GM19023 (cell line): ENCODE measurements at regions not wholly inside any gene's neighbourhood (a gene's known extent, or its start where the extent isn't known, plus 50 kb on each side); places are given as distances from the start of the nearest gene placed in this dataset.
"Not testable (repeated sequence)": the region's sequence is repeated elsewhere in the genome, so short reads cannot be mapped to it uniquely, and the experiment has no call there.

Experiments
- ATAC-seq: cut with Tn5 transposase; IDR thresholded peaks from one replicate; pipeline ENCODE4 v1.9.1; 2021; ENCODE audit warnings: mild to moderate bottlenecking, moderate library complexity; ENCODE audit not compliant: unreplicated experiment

DNA sequence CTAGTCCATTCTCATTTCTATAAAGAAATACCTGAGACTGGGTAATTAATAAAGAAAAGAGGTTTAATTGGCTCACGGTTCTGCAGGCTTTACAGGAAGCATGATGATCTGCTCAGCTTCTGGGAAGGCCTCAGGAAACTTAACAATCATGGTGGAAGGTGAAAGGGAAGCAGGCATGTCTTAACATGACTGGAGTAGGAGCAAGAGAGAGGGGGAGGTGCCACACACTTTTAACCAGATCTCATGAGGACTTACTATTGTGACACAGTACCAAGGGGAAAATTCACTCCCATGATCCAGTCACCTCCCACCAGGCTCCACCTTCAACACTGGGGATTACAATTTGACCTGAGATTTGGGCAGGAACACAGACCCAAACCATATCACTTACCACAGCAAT lies 310.1 kb downstream of the SH3GL2 start:
- not testable (repeated sequence) for ATAC-seq

DNA sequence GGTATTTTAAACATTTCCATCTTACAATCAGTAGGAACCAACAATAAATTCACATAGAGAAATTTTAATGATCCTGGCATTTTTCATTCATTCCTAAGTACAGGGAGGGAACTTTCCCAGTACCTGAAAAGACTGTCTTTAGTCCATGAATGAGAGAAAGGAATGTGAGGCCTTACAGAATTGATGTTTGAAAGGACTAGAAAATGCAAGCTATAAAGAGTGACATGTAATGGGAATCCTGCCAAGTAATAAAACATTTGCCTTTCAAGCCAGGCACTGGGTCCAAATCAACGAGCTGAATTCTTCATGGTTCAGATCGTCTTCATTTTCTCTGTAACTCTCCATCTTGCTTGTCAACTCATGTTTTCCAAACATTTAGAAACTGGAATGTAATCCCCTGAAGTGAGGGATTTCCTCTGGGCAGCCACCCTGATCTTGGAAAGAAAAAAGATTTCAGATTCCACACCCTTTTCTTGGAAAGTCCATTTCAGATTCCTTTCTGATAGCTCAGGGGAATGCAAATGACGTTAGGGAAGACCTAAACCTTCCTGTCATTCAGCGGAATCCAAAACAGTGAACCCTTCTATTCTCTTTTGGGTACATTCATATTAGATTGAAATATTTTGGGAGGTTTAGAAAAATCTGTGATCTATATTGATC lies 315.8 kb downstream of the SH3GL2 start:
- no peak for ATAC-seq

DNA sequence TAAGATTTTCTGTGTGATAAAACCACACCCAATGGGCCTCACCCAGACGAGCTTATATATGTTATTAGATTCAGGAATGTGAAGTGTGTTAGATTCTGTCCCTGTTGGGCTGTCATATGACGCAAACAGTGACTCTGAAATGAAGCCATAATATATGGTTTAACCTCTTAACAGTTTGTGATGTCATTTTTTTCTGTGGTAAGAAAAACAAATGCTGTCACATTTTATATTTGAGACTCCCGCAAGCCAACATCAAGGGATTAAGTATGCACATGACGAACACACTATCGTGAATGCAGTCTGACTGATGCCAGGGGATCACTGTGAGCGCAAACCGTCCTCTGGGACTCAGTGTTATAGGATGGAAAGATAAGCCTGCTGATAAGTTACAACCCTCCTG lies 321.7 kb downstream of the SH3GL2 start:
- no peak for ATAC-seq

DNA sequence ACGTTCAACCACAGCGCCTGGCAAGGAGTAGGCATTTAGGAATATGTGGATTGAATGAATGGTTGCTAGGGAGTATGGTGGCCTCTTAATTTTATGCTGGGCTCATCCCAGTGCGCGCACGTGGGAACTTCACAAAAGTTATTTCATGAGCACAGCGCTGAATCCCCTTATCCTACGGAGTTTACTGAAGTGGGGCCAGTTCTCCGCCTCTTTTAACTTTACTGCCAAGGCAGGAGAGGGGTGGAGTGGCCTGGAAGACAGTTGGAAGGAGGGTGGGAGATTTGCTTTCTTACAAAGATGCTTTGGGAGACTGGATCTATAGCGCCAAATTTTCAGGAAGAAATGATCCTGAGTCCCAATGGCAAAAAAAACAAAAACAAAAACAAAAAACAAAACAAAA lies 326.5 kb downstream of the SH3GL2 start:
- no peak for ATAC-seq

DNA sequence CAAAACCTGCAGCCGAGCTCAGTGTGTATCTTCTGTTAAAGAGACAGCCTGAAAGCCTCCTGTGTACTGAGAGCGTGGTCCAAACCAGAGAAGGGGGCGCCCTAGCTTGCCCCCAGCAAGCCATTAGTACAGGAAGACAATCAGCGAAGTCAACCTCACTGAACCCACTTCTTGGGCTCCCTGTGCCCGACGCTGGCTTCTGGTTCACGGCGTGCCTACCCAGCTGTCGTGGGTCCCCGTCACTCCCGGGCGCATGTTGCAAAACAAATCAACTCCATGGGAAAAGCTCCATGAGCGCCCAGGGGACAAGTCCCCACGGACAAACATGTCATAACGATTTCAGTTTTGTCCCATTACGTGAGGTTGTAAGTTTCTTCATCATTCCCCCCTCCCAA lies 326.9 kb downstream of the SH3GL2 start:
- no peak for ATAC-seq

DNA sequence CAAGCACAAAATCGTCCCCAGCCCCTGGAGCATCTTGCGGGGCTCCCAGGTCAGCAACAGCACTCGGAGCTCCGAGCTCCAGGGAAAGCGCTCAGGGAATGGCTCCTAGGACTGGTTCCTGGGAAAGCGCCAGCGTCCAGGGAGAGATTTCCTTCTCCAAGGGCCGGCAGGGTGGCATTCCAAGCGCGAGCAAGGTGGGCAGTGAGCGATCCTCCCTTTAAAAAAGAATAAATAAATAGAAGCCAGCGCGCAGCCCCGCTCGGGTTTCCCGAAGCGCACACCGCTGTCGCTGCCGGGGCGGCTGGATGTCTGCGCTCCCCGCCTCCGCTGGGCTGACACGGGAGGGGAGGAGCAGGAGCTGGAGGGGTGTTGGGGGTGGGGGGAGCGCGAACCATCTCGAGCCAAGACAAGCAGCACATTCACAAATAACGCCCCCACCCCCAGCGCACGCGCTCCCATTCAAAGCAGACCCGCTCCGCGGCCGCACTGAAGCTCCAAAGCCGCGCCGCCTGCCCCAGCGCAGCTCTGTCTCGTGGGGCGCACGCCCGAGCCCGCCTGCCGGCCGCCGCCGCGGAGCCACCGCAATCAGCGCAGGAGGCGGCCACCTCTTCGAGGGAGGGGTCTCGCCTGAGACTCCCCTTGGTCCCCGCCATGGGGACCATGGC lies 327.4 kb downstream of the SH3GL2 start:
- no peak for ATAC-seq

DNA sequence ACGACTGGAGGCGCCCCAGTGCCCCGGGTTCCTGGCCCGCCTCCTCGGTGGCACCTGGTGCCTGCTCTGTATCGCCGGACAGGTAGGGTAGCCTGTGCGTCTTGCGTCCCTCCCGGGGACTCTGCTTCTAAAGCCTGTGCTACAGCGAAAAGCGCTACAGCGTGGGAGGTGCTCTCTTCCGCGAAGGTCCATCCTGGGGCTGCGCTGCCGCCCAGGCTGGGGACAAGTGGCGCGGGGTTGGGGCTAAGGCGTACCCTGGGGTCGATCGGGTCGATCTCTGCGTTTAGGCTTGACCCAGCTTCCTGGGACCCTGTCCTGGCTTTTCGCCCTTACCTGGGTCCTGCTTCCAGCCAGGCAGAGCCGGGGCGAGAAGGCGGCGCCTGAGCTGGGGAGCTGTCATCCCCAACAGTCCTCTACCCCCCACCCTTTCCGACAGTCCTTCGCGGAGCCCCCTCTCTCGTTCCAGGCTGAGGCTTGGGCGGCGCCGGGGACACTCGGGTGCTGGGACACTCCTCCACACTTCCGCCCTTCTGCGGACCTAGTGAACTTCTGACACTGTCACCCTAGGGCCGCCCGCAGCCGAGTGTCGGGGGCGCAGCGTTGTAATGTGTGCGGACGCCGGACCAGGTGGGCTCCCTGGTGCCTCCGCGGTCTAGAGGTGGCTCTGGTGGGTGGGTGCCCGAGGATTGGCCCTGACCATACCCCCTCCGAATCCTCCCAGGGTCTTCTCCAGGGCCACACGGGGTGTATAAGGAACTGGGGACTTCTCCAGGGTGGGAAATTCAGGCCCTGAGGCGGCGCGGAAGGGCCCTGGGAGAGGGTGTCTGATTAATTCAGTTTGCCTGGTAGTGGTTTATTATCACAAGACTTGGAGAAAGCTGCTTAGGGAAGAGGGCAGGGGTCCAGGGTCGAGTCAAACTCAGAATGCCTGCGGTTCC lies 328.2 kb downstream of the SH3GL2 start:
- ATAC-seq = no peak

DNA sequence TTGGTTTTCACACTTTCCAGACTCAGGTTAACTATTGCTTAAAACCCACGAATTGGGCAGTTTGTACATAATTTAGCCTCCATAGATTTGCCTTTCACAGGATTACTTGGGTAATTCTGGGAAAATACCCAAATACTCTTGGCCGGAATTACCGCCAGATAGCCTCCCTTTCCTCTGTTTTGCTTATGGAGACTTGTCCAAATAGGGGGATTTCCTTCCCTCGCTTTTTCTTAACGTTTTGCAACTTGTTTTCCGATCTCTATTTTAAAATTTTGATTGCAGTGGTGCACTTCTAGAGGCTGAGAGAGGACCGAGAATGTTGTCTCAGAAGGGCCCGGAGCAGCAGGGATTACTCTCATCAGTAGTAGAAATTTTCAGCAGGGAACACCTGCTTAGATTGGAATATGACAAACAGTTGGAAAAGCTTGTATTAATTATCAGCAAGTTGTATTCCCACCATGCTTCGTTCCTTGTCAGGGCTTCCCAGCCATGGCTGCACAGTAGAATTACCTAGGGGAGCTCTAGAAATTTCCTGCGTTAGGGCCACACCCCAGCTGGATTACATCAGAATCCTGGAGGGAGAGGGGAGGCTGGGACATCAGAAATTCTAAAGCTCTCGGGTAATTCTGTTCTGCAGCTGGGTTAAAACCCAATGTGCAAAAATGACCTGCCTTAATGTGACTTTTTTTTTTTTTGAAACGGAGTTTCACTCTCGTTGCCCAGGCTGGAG lies 329.1 kb downstream of the SH3GL2 start:
- ATAC-seq = no peak

DNA sequence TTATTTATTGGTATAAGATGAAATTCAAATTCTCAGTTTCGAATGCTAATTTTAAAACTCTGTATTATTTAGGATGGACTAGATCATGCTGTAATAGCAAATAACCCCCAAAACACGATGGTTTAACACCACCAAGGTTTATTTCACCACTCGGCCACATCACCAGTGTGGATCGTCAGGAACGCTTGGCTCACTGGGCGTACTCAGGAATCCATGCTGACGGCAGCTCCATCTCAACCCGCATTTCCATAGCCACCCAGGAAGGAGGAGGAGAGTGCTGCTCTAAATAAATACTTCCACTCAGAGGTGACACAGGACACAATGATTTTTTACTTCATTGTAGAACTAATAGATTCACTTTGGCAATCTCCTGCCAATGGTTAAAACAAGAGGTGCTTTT lies 347.4 kb downstream of the SH3GL2 start:
- ATAC-seq = no peak

DNA sequence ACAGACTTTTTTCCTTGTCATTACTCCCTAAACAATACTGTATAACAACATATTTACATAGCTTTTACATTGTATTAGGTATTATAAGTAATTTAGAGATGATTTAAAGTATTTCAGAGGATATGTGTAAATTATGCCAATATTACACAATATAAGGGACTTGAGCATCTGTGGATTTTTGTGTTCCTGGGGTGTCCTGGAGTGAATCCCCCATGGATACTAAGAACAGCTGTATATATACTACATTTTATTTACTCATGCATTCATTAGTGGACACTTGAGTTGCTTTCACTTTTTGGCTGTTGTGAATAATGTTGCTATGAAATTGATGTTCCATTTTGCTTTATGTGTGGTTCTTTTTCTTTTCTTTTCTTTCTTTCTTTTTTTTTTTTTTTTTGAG lies 348.8 kb downstream of the SH3GL2 start:
- ATAC-seq = no peak

DNA sequence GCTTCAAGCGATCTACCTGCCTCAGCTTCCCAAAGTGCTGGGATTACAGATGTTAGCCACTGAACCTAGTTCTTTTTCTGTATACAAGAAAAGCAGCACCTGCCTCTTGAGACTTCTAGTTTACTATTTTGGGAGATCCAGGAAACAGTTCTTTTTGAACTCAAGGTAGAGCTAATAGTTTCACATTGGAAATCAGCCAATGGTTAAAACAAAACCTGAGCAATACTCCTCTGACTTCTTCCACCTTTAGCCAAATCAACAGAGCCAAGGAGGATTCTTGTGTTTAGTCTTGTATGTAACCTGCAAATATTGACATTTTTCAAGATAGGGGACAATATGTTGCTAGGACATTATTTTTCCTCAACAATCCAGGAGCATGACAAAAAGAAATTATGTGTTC lies 349.4 kb downstream of the SH3GL2 start:
- ATAC-seq = no peak

DNA sequence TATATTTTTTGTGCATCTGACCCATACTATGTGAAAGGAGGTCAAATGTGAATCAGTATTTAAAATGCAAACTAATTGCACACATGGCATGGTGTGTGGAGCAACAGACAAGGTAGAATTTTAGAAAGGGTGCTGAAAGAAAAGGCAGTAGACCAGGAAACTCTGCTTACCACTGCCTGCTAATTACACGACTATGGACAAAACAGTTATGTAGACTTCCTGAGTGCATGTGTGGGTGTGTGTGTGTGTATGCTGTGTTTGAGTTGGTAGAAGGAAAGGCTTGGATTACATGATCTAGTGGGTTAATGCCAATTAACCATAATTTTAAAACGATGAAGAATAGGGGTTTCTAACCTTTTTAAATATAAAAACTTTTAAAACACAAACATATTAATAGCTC lies 349.9 kb downstream of the SH3GL2 start:
- no peak for ATAC-seq

DNA sequence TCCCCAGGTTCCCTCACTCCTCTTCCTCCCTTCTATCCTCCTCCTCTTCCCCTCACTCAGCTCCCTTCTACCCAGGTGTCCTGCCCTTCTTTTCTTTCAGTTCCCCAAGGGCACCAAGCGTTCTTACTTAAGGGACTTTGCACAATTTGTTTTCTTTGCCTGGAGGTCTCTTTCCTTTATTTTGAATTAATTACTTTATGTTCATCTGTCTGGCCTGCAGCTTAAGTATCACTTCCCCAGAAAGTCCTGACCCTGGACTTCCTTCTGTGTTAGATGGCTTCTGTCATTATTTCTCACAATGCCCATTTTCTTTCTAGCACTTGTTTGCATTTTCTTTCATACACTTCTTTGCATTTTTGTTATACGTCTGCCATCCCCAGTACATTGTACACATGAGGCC lies 350.6 kb downstream of the SH3GL2 start:
- no peak for ATAC-seq

DNA sequence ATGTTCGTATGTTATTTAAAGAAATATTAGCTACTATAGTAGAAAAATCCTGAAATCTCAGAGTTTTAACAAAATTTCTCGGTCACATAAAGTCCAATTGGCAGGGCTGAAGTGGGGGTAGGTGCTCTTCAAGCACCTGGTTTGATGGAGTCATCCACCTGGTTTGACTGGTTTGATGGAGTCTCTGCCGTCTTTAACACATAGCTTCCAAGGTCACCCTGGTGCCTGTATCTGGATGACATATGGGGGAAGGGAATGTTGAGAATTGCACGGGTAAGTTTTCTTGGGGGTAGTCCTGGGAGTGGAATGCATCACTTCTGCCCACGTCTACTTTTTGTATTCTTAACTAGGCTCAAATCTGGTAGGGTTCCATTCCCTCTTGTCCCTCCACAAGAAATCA lies 351.2 kb downstream of the SH3GL2 start:
- ATAC-seq = no peak

DNA sequence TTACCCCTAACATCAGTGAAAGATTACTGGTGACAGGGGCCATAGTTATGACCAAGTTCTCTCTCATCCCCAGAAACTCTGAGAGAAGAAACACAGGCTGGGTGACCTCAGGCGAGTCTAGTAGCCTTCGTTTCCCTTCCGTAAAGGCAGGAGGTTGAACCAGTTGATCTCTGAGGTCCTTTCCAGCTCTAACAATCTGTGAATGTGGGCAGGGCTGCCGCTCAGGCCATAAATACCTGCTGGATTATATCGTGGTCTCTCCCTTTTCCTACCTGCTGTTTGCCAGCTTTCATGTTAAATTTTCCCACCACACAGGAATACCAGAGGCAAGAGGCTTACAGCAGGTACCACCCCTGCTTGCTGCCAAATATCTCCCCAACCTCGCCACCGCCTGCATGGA lies 357.5 kb downstream of the SH3GL2 start:
- no peak for ATAC-seq

DNA sequence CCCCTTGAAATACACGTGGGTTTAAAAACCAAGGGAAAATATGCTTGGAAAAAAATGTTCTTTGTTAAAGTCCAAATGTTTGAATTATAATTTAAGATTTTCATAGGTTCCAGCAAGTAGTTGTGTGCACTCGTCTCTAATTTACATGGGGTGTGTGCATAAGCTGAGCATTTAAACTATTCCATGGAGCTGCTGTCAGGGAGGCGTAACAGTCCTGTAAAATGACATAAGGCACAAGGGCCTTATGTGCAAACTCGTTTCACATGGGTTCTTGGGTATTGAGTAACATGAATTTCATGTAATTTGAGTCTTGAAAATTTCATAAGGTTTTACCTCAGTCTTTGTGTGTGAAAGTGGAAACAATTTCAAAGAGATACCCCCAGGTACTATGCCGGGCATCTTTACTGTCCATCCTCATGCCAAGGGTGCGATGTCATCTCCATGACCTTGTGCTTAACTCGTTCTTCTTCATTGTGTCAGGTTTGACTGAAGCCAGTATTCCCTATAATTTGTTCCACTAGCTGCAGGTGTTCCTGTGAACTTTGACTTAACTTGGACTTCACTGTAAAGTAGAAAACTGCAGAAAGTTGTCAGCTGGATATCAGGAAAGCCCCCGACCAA lies 359.3 kb downstream of the SH3GL2 start:
- no peak for ATAC-seq

DNA sequence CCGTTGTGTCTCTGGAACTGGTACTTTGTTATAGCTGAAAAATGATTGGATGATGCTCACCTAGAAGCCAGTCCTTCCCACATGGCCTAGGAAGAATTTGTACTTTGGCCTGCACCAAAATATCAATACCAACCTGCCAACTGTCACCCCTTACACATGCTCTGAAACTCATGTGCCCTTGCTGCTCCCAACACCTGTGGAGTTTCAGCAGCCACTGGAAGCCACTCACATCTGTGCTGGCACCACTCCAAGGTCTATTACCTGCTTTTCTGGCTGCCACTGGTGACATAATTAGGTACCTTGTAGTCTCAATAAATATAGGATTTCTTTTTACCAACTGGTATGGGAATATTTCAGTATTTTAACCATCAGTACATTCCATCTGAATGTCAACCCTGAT lies 363.6 kb downstream of the SH3GL2 start:
- ATAC-seq = no peak

DNA sequence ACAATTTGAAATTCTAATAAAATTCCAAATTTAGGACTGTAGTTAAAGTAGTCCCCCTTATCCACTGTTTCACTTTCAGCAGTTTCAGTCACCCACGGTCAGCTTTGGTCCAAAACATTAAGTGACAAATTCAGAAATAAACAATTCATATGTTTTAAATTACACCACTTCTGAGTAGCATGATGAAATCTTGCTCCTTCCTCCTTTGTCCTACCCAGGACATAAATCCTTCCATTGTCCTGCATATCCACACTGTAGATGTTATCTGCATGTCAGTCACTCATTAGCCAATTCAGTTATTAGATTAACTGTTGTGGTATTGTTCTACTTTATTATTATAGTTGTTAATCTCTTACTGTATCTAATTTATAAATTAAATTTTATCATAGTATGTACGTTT lies 376.5 kb downstream of the SH3GL2 start:
- ATAC-seq = no peak

DNA sequence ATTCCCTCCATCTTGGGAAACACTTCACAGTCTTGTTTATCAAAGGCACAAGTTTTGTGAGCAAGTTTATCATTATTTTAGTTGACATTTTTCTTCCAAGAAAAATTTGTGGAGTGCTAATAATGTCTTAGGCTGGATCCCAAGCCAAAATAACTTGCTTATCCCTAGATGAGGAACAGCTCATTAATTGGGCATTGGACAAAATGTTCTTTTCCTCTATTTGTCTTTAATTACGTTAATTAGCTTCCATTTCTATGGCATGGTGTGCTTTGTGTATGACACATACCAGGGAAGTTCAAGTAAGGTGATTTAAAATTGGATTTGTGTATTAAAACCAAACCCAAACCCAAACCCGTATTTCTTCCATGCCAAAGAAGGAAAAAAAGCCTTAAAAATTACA lies 379.5 kb downstream of the SH3GL2 start:
- no peak for ATAC-seq

DNA sequence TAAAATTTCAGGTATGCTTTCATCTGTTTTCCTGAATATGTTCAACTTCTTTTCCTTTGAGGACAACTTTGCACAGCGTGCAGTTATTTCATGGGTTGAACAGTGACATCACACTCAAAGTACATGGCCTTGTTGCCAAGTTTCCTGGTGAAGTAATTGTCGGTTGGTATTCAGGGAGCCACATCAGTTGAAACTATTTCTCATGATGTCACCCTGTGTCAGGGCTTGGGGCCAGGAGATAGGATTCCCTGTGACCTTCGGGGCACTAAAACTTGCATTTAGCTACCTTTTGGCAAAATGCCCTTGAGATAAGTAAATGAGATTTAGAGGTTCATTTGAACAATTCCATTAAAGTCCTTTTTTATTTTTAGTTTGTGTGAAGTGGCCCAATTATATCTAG lies 383.9 kb downstream of the SH3GL2 start:
- no peak for ATAC-seq

DNA sequence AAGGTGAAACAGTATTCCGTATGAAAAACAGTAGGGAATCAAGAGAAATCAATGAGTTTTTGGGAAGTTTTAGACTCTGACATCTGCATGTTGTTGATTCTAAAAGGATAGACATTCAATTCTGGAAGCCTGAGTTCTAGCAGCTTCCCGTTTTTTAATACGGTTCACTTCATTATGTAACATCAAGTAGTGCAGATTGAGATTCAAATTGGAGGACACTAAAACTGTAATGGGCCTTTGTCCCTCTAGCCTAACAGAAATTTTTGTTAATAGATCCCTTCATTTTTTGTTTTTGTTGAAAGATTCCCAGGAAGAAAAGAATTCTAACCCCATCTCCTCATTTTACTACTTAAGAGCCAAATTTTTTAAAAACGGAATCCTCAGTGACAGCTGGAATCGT lies 384.6 kb downstream of the SH3GL2 start:
- no peak for ATAC-seq
